ENCODE measurements at regions not wholly inside any gene's neighbourhood (a gene's known extent, or its start where the extent isn't known, plus 50 kb on each side); places are given as distances from the start of the nearest gene placed in this dataset.

DNA sequence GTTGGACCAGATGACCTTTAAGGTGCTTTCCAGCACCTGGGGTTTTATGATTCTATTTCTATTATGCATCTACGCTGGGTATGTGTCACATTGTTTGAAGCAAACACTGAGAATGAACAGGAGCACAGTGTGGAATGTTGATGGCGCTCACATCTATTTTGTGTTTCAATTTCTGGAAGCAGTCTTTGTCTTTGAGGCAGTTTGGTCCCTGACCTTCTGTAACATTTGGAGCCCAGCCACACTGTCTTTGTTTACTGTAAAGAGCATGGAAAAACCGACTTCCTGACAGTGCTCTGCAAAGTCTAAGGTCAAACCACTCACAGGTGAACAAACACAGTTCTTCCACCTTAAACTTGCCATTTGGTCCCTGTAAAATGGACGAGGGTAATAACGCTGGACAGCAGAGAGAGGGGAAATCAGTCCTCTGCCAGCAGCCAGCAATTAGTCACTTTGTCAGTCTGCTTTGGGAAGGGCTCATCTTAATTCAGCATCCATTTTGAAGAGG lies 155.5 kb downstream of the PRL start:
- TF ChIP-seq CSDC2 (CRISPR knock-in tag; IDR thresholded peaks at IDR 0.05) (0 out of 2 replicates have a peak, but pooled peaks have one; percentile 16), ZC3H10 (CRISPR knock-in tag; IDR thresholded peaks at IDR 0.05) (no peak), ISL1 (CRISPR knock-in tag; IDR thresholded peaks at IDR 0.05) (peak; percentile 79), ARNTL (CRISPR knock-in tag; IDR thresholded peaks at IDR 0.05; ENCODE audit: borderline replicate concordance, low read depth) (no peak), ZNF565 (CRISPR knock-in tag; conservative IDR thresholded peaks at IDR 0.05; ENCODE audit: low read depth) (no peak), PPARA (CRISPR knock-in tag; IDR thresholded peaks at IDR 0.05; ENCODE audit: borderline replicate concordance) (no peak), ZFP3 (CRISPR knock-in tag; IDR thresholded peaks at IDR 0.05) (peak; percentile 55; the same call in 1 of the 2 replicates), ZNF70 (CRISPR knock-in tag; IDR thresholded peaks at IDR 0.05) (no peak), GLIS3 (CRISPR knock-in tag; IDR thresholded peaks at IDR 0.05) (no peak), BACH2 (CRISPR knock-in tag; IDR thresholded peaks at IDR 0.05; ENCODE audit: borderline replicate concordance) (no peak), OSR1 (CRISPR knock-in tag; IDR thresholded peaks at IDR 0.05) (no peak), TCF4 (CRISPR knock-in tag; IDR thresholded peaks at IDR 0.05; ENCODE audit: borderline replicate concordance) (no peak), TOX (CRISPR knock-in tag; IDR thresholded peaks at IDR 0.05; ENCODE audit: borderline replicate concordance) (no peak), ZFP30 (CRISPR knock-in tag; IDR thresholded peaks at IDR 0.05) (peak; percentile 72; the same call in 1 of the 2 replicates), ESRRG (CRISPR knock-in tag; IDR thresholded peaks at IDR 0.05) (no peak), ZNF8 (CRISPR knock-in tag; IDR thresholded peaks at IDR 0.05) (no peak), RARB (CRISPR knock-in tag; IDR thresholded peaks at IDR 0.05) (0 out of 2 replicates have a peak, but pooled peaks have one; percentile 40), SNAI2 (CRISPR knock-in tag; IDR thresholded peaks at IDR 0.05) (no peak)
- TF ChIP-seq, protein P1, sequence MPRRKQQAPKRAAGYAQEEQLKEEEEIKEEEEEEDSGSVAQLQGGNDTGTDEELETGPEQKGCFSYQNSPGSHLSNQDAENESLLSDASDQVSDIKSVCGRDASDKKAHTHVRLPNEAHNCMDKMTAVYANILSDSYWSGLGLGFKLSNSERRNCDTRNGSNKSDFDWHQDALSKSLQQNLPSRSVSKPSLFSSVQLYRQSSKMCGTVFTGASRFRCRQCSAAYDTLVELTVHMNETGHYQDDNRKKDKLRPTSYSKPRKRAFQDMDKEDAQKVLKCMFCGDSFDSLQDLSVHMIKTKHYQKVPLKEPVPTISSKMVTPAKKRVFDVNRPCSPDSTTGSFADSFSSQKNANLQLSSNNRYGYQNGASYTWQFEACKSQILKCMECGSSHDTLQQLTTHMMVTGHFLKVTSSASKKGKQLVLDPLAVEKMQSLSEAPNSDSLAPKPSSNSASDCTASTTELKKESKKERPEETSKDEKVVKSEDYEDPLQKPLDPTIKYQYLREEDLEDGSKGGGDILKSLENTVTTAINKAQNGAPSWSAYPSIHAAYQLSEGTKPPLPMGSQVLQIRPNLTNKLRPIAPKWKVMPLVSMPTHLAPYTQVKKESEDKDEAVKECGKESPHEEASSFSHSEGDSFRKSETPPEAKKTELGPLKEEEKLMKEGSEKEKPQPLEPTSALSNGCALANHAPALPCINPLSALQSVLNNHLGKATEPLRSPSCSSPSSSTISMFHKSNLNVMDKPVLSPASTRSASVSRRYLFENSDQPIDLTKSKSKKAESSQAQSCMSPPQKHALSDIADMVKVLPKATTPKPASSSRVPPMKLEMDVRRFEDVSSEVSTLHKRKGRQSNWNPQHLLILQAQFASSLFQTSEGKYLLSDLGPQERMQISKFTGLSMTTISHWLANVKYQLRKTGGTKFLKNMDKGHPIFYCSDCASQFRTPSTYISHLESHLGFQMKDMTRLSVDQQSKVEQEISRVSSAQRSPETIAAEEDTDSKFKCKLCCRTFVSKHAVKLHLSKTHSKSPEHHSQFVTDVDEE (CRISPR knock-in tag; IDR thresholded peaks at IDR 0.05): 0 out of 2 replicates have a peak, but pooled peaks have one; percentile 60
- TF ChIP-seq, protein P2, sequence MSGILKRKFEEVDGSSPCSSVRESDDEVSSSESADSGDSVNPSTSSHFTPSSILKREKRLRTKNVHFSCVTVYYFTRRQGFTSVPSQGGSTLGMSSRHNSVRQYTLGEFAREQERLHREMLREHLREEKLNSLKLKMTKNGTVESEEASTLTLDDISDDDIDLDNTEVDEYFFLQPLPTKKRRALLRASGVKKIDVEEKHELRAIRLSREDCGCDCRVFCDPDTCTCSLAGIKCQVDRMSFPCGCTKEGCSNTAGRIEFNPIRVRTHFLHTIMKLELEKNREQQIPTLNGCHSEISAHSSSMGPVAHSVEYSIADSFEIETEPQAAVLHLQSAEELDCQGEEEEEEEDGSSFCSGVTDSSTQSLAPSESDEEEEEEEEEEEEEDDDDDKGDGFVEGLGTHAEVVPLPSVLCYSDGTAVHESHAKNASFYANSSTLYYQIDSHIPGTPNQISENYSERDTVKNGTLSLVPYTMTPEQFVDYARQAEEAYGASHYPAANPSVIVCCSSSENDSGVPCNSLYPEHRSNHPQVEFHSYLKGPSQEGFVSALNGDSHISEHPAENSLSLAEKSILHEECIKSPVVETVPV (CRISPR knock-in tag; IDR thresholded peaks at IDR 0.05): no peak
- TF ChIP-seq, protein P3, sequence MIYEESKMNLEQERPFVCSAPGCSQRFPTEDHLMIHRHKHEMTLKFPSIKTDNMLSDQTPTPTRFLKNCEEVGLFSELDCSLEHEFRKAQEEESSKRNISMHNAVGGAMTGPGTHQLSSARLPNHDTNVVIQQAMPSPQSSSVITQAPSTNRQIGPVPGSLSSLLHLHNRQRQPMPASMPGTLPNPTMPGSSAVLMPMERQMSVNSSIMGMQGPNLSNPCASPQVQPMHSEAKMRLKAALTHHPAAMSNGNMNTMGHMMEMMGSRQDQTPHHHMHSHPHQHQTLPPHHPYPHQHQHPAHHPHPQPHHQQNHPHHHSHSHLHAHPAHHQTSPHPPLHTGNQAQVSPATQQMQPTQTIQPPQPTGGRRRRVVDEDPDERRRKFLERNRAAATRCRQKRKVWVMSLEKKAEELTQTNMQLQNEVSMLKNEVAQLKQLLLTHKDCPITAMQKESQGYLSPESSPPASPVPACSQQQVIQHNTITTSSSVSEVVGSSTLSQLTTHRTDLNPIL (CRISPR knock-in tag; IDR thresholded peaks at IDR 0.05; ENCODE audit: low read depth): no peak
- TF ChIP-seq, protein P4, sequence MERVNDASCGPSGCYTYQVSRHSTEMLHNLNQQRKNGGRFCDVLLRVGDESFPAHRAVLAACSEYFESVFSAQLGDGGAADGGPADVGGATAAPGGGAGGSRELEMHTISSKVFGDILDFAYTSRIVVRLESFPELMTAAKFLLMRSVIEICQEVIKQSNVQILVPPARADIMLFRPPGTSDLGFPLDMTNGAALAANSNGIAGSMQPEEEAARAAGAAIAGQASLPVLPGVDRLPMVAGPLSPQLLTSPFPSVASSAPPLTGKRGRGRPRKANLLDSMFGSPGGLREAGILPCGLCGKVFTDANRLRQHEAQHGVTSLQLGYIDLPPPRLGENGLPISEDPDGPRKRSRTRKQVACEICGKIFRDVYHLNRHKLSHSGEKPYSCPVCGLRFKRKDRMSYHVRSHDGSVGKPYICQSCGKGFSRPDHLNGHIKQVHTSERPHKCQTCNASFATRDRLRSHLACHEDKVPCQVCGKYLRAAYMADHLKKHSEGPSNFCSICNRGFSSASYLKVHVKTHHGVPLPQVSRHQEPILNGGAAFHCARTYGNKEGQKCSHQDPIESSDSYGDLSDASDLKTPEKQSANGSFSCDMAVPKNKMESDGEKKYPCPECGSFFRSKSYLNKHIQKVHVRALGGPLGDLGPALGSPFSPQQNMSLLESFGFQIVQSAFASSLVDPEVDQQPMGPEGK (CRISPR knock-in tag; IDR thresholded peaks at IDR 0.05; ENCODE audit: borderline replicate concordance): no peak
- TF ChIP-seq, protein P5, sequence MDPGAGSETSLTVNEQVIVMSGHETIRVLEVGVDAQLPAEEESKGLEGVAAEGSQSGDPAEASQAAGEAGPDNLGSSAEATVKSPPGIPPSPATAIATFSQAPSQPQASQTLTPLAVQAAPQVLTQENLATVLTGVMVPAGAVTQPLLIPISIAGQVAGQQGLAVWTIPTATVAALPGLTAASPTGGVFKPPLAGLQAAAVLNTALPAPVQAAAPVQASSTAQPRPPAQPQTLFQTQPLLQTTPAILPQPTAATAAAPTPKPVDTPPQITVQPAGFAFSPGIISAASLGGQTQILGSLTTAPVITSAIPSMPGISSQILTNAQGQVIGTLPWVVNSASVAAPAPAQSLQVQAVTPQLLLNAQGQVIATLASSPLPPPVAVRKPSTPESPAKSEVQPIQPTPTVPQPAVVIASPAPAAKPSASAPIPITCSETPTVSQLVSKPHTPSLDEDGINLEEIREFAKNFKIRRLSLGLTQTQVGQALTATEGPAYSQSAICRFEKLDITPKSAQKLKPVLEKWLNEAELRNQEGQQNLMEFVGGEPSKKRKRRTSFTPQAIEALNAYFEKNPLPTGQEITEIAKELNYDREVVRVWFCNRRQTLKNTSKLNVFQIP (CRISPR knock-in tag; IDR thresholded peaks at IDR 0.05; ENCODE audit: borderline replicate concordance, low read depth): no peak
- peak; percentile 10; the same call in 2 of the 3 replicates for ATAC-seq

DNA sequence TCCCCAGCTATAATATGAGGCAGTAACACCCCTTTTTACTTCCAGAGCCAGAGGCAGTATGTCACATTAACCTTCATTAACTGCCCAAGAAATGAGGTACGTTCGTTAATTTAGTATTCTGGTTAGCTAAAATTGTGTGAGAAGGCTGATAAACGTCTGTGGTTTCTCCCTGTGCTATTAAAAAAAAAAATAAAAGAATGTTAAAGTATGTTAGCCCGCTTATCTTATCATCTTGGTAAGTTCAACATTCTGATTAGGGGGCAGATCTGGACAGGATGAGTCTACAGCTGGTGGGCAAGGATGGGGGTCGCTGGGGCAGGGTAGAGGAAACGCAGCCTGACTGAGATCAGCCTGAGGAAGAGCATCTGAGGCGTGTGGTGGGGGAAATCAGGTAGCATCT lies 154.0 kb downstream of the PRL start:
- TF ChIP-seq ISL1 (CRISPR knock-in tag; IDR thresholded peaks at IDR 0.05) (peak; percentile 8; the same call in 1 of the 2 replicates), RARB (CRISPR knock-in tag; IDR thresholded peaks at IDR 0.05) (no peak)
- no peak for ATAC-seq
